ENCODE measurements at regions not wholly inside any gene's neighbourhood (a gene's known extent, or its start where the extent isn't known, plus 50 kb on each side); places are given as distances from the start of the nearest gene placed in this dataset.

GRCh38 chr10:23945845-23946244 lies 263.1 kb upstream of the KIAA1217 start:
- TF ChIP-seq FOXM1 (IDR thresholded peaks at IDR 0.05; ENCODE audit: borderline replicate concordance, low read depth) (no peak), TAF1 (IDR thresholded peaks at IDR 0.05; ENCODE audit: low read depth) (no peak), MAX (IDR thresholded peaks at IDR 0.05) (no peak), RAD21 (IDR thresholded peaks at IDR 0.05; ENCODE audit: low read depth) (no peak), EP300 (IDR thresholded peaks at IDR 0.05; ENCODE audit: borderline replicate concordance) (no peak), NFIC (IDR thresholded peaks at IDR 0.05) (no peak), ZBTB7A (IDR thresholded peaks at IDR 0.05; ENCODE audit: low read depth) (no peak), TEAD4 (IDR thresholded peaks at IDR 0.05) (no peak), YY1 (IDR thresholded peaks at IDR 0.05; ENCODE audit: low read depth) (no peak), CREB1 (IDR thresholded peaks at IDR 0.05; ENCODE audit: low read depth) (no peak)
- TF ChIP-seq, protein P1, sequence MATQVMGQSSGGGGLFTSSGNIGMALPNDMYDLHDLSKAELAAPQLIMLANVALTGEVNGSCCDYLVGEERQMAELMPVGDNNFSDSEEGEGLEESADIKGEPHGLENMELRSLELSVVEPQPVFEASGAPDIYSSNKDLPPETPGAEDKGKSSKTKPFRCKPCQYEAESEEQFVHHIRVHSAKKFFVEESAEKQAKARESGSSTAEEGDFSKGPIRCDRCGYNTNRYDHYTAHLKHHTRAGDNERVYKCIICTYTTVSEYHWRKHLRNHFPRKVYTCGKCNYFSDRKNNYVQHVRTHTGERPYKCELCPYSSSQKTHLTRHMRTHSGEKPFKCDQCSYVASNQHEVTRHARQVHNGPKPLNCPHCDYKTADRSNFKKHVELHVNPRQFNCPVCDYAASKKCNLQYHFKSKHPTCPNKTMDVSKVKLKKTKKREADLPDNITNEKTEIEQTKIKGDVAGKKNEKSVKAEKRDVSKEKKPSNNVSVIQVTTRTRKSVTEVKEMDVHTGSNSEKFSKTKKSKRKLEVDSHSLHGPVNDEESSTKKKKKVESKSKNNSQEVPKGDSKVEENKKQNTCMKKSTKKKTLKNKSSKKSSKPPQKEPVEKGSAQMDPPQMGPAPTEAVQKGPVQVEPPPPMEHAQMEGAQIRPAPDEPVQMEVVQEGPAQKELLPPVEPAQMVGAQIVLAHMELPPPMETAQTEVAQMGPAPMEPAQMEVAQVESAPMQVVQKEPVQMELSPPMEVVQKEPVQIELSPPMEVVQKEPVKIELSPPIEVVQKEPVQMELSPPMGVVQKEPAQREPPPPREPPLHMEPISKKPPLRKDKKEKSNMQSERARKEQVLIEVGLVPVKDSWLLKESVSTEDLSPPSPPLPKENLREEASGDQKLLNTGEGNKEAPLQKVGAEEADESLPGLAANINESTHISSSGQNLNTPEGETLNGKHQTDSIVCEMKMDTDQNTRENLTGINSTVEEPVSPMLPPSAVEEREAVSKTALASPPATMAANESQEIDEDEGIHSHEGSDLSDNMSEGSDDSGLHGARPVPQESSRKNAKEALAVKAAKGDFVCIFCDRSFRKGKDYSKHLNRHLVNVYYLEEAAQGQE (IDR thresholded peaks at IDR 0.05; ENCODE audit: low read depth) = no peak
- TF ChIP-seq, protein P2, sequence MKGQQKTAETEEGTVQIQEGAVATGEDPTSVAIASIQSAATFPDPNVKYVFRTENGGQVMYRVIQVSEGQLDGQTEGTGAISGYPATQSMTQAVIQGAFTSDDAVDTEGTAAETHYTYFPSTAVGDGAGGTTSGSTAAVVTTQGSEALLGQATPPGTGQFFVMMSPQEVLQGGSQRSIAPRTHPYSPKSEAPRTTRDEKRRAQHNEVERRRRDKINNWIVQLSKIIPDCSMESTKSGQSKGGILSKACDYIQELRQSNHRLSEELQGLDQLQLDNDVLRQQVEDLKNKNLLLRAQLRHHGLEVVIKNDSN (IDR thresholded peaks at IDR 0.05) = no peak

Measured in Ishikawa (cell line).